Right cardiac atrium (tissue), 5 donors: ENCODE measurements at regions not wholly inside any gene's neighbourhood (a gene's known extent, or its start where the extent isn't known, plus 50 kb on each side); places are given as distances from the start of the nearest gene placed in this dataset.

Experiments used
- ATAC-seq, 2 donors: fragments of 200-7000 bp; cut with Tn5 transposase; one replicate each; pipeline versions ENCODE4 v1.8.0 to v1.9.1; 2020; ENCODE audit warnings: moderate library complexity in 2 of 2, mild to moderate bottlenecking in 1 of 2
- DNase-seq, 3 donors: peaks; one replicate each; pipeline ENCODE4 v3.0.0-alpha.2; 2020
- H3K27ac ChIP-seq: one replicate; pipeline ENCODE4 v1.5.1; 2013; ENCODE audit warnings: mild to moderate bottlenecking, low read length, control low read depth, moderate library complexity
- H3K27me3 ChIP-seq: one replicate; pipeline ENCODE4 v1.6.1; 2013; ENCODE audit not compliant: control insufficient read depth, insufficient read depth
- H3K4me1 ChIP-seq: one replicate; pipeline ENCODE4 v1.6.1; 2013; ENCODE audit warnings: low read length; ENCODE audit not compliant: control insufficient read depth, insufficient read depth
- H3K4me3 ChIP-seq: one replicate; pipeline ENCODE4 v1.5.1; 2013; ENCODE audit warnings: low read length, control low read depth
- H3K9me3 ChIP-seq: one replicate; pipeline ENCODE4 v1.6.1; 2013; ENCODE audit warnings: low read length; ENCODE audit not compliant: control insufficient read depth
- WGBS: extraction: QIAGEN DNeasy Blood & Tissue Kit; methylation state at CpG from one replicate; pipeline ENCODE4 v1.1.7; 2013; 5-methylcytosine and 5-hydroxymethylcytosine counted together
- intact Hi-C, 4 donors: fragments of 100-400 bp; cut with DNase I; formaldehyde crosslinking; loops; one replicate each; pipeline versions ENCODE4 v1.11.0 to v1.14.0; 2022 to 2023
- donor health status: healthy with polysubstance abuse.
- donor health status: DM: no; HTN: yes; CAD: no.
- donor health status: DM: no; HTN: no; CAD: no.
- donor health status: DM: no; HTN: yes; CAD: no; lungs with severe emphysema.
- donor health status: DM: yes; HTN: yes; CAD: no.

- ATAC-seq (no peak), DNase-seq (no peak)
- no peaks in the 10 kb centered on the region for H3K27me3 ChIP-seq
- peaks cover 2% of the 10 kb centered on the region for H3K4me1 ChIP-seq
- H3K27ac ChIP-seq, result no peak overlapping the region
- H3K4me3 ChIP-seq, result no peak overlapping the region
- peaks cover 3% of the 10 kb centered on the region for H3K9me3 ChIP-seq
- intact Hi-C loops, result no loop called here
Measured at GRCh38 chr2:173593109-173593508, 238.4 kb downstream of the CDCA7 start.

GRCh38 chr2:173596244-173596643, 241.6 kb downstream of the CDCA7 start:
- intact Hi-C loops, result no loop called here
- H3K27me3 ChIP-seq, result no peaks in the 10 kb centered on the region
- ATAC-seq, result no peak

GRCh38 chr2:173598525-173598924, 243.9 kb downstream of the CDCA7 start:
- no peak for DNase-seq
- H3K4me3 ChIP-seq, result no peak overlapping the region
- no peaks in the 10 kb centered on the region for H3K4me1 ChIP-seq
- no peaks in the 10 kb centered on the region for H3K9me3 ChIP-seq
- no peak for ATAC-seq
- intact Hi-C loops, result no loop called here
- H3K27me3 ChIP-seq, result no peaks in the 10 kb centered on the region
- H3K27ac ChIP-seq, result no peak overlapping the region

More at GRCh38 chr2:173596244-173596643, 241.6 kb downstream of the CDCA7 start:
- DNase-seq, result no peak
- H3K4me3 ChIP-seq, result no peak overlapping the region
- H3K27ac ChIP-seq, result no peak overlapping the region
- no peaks in the 10 kb centered on the region for H3K4me1 ChIP-seq
- peaks cover 3% of the 10 kb centered on the region for H3K9me3 ChIP-seq

- ATAC-seq, result no peak
- intact Hi-C loops, result no loop called here
- 69% methylated on average over 5 of the region's 5 CpGs for WGBS
Measured at GRCh38 chr2:173599821-173600359, 245.2 kb downstream of the CDCA7 start.

GRCh38 chr2:173602153-173602795, 247.6 kb downstream of the CDCA7 start:
- Histone ChIP-seq H3K4me1 (no peaks in the 10 kb centered on the region), H3K27me3 (no peaks in the 10 kb centered on the region), H3K9me3 (no peaks in the 10 kb centered on the region), H3K27ac (no peak overlapping the region), H3K4me3 (no peak overlapping the region)
- intact Hi-C loops, result no loop called here
- no peak for DNase-seq
- no peak for ATAC-seq
- WGBS, result 94% methylated on average over 6 of the region's 6 CpGs

More at GRCh38 chr2:173599821-173600359, 245.2 kb downstream of the CDCA7 start:
- no peaks in the 10 kb centered on the region for H3K4me1 ChIP-seq
- no peak for DNase-seq
- no peak overlapping the region for H3K4me3 ChIP-seq
- H3K27ac ChIP-seq, result no peak overlapping the region
- H3K9me3 ChIP-seq, result no peaks in the 10 kb centered on the region
- no peaks in the 10 kb centered on the region for H3K27me3 ChIP-seq

GRCh38 chr2:173605994-173606393, 251.3 kb downstream of the CDCA7 start:
- ATAC-seq, result no peak
- Histone ChIP-seq H3K27me3 (no peaks in the 10 kb centered on the region), H3K4me1 (no peaks in the 10 kb centered on the region), H3K27ac (no peak overlapping the region), H3K4me3 (no peak overlapping the region), H3K9me3 (no peaks in the 10 kb centered on the region)
- DNase-seq, result no peak
- 0% methylated on average over 1 of the region's 1 CpG for WGBS
- intact Hi-C loops, result no loop called here

- Histone ChIP-seq H3K27me3 (no peaks in the 10 kb centered on the region), H3K4me1 (no peaks in the 10 kb centered on the region), H3K27ac (no peak overlapping the region), H3K4me3 (no peak overlapping the region), H3K9me3 (no peaks in the 10 kb centered on the region)
- no peak for DNase-seq
- WGBS, result 68% methylated on average over 5 of the region's 5 CpGs
- ATAC-seq, result no peak
- intact Hi-C loops, result no loop called here
Measured at GRCh38 chr2:173606619-173607248, 252.1 kb downstream of the CDCA7 start.

GRCh38 chr2:173607606-173608311, 253.1 kb downstream of the CDCA7 start:
- no peak overlapping the region for H3K27ac ChIP-seq
- no peak overlapping the region for H3K4me3 ChIP-seq
- intact Hi-C loops, result no loop called here
- 49% methylated on average over 7 of the region's 7 CpGs for whole genome bisulfite sequencing
- H3K27me3 ChIP-seq, result no peaks in the 10 kb centered on the region
- no peak for DNase-seq
- no peaks in the 10 kb centered on the region for H3K4me1 ChIP-seq
- H3K9me3 ChIP-seq, result no peaks in the 10 kb centered on the region
- ATAC-seq, result no peak

- no peaks in the 10 kb centered on the region for H3K9me3 ChIP-seq
- no peaks in the 10 kb centered on the region for H3K4me1 ChIP-seq
- DNase-seq, result no peak
- 86% methylated on average over 5 of the region's 5 CpGs for WGBS
- ATAC-seq, result no peak
- H3K27me3 ChIP-seq, result no peaks in the 10 kb centered on the region
- H3K27ac ChIP-seq, result no peak overlapping the region
- intact Hi-C loops, result no loop called here
- H3K4me3 ChIP-seq, result no peak overlapping the region
Measured at GRCh38 chr2:173611121-173611520, 256.4 kb downstream of the CDCA7 start.

- 78% methylated on average over 3 of the region's 3 CpGs for WGBS
- intact Hi-C loops, result no loop called here
- ATAC-seq, result no peak
Measured at GRCh38 chr2:173612354-173612753, 257.7 kb downstream of the CDCA7 start.

GRCh38 chr2:173613386-173613785, 258.7 kb downstream of the CDCA7 start:
- Histone ChIP-seq H3K4me1 (no peaks in the 10 kb centered on the region), H3K27ac (no peak overlapping the region), H3K9me3 (no peaks in the 10 kb centered on the region), H3K27me3 (no peaks in the 10 kb centered on the region), H3K4me3 (no peak overlapping the region)
- DNase-seq (no peak), ATAC-seq (no peak)
- intact Hi-C loops, result no loop called here
- WGBS, result 86% methylated on average over 5 of the region's 5 CpGs

More at GRCh38 chr2:173612354-173612753, 257.7 kb downstream of the CDCA7 start:
- Histone ChIP-seq H3K9me3 (no peaks in the 10 kb centered on the region), H3K4me1 (no peaks in the 10 kb centered on the region), H3K27me3 (no peaks in the 10 kb centered on the region), H3K4me3 (no peak overlapping the region), H3K27ac (no peak overlapping the region)
- DNase-seq, result no peak
